SH-SY5Y (cell line): ENCODE measurements at regions not wholly inside any gene's neighbourhood (a gene's known extent, or its start where the extent isn't known, plus 50 kb on each side); places are given as distances from the start of the nearest gene placed in this dataset.

Experiments used
- GATA2 ChIP-seq: IDR thresholded peaks from 2 replicates; pipeline ENCODE4 v1.6.1; 2011; ENCODE audit warnings: mild to moderate bottlenecking, low read depth, low read length
- GATA3 ChIP-seq: IDR thresholded peaks from 2 replicates; pipeline ENCODE4 v1.6.1; 2011; ENCODE audit warnings: low read depth, mild to moderate bottlenecking, low read length, moderate library complexity

DNA sequence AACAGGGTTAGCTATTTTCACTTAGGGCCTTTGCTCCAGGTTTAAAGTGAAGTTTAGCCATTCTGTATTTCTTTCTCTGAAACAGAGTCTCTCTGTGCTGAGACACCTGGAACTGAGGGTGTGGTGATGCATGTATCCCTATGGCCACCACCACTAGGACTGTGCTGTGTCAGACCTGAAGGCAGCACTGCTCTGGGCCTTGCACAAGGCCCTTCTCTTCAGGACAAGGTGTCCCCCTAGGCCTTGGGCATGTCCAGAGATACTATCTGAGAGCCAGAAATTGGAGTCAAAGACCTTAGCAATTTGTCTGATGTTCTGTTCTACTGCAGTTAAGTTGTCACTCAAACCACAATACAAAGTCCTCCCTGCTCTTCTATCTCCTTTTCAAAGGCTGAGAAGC is 1649.2 kb downstream of the AMY1C start:
- no peak for TF ChIP-seq GATA2
- no peak for TF ChIP-seq GATA3
